ENCODE measurements at regions not wholly inside any gene's neighbourhood (a gene's known extent, or its start where the extent isn't known, plus 50 kb on each side); places are given as distances from the start of the nearest gene placed in this dataset.

DNA sequence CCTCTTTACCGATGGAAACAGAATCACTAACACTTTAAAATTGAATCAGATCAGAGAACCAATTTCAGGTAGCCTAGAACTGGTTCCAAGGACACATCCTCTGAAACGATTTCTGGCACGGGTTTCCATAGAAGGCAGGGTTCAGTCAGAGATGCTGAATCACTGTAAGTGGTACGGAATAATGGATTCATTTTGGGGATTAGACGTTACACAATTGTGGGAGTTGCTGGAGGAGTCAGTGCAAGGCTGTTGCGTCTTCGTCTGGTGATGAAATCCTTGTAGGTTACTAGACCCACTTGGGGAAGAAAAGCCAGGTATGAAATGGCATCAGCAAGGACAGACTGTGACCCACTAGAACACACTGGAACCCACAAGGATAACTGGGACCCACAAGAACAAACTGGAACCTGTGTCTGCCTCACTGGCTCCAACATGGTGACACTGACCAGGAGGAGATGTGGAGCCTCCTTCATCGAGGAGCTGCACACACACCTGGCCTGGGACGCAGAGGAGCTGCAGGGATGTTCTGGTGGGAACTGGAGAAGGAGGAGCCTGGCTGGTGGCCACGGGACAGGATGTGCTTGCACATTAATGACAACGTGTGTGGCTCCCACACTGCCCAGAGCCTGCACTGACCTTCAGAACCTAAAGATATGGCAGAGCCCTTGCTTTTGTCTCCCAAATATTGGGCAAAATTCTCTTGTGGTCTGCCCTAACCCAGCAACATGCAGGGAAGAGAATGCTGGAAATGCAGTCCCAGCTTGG, 105.1 kb downstream of the TRAPPC11 start:
- Histone ChIP-seq H3K27me3 (ENCODE audit: insufficient read depth, low read depth) (no peaks in the 10 kb centered on the region), H3K4me2 (no peak overlapping the region), H3F3A (ENCODE audit: insufficient read depth, low read depth) (no peaks in the 10 kb centered on the region), H2AFZ (no peak overlapping the region), H4K20me1 (ENCODE audit: insufficient read depth) (no peaks in the 10 kb centered on the region), H3K27ac (no peak overlapping the region), H3K4me1 (replicated peaks; ENCODE audit: insufficient read depth) (peaks cover 14% of the 10 kb centered on the region), H3K9me2 (ENCODE audit: insufficient read depth) (no peaks in the 10 kb centered on the region), H3K4me3 (no peak overlapping the region), H3K9me3 (ENCODE audit: insufficient read depth, low read depth) (no peaks in the 10 kb centered on the region), H3K79me2 (ENCODE audit: low read depth) (no peaks in the 10 kb centered on the region), H3K36me3 (ENCODE audit: low read depth) (no peaks in the 10 kb centered on the region)
- TF ChIP-seq, protein P1, sequence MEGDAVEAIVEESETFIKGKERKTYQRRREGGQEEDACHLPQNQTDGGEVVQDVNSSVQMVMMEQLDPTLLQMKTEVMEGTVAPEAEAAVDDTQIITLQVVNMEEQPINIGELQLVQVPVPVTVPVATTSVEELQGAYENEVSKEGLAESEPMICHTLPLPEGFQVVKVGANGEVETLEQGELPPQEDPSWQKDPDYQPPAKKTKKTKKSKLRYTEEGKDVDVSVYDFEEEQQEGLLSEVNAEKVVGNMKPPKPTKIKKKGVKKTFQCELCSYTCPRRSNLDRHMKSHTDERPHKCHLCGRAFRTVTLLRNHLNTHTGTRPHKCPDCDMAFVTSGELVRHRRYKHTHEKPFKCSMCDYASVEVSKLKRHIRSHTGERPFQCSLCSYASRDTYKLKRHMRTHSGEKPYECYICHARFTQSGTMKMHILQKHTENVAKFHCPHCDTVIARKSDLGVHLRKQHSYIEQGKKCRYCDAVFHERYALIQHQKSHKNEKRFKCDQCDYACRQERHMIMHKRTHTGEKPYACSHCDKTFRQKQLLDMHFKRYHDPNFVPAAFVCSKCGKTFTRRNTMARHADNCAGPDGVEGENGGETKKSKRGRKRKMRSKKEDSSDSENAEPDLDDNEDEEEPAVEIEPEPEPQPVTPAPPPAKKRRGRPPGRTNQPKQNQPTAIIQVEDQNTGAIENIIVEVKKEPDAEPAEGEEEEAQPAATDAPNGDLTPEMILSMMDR (conservative IDR thresholded peaks at IDR 0.05), result no peak
- TF ChIP-seq EZH2 (IDR thresholded peaks at IDR 0.05; ENCODE audit: low read depth), result no peak
- no TSS peak for BruUV-seq (replicated peaks)
- ChIA-PET CTCF (no interaction called here), POLR2A (ENCODE audit: unreplicated experiment) (no interaction called here)
- intact Hi-C loops (cut with micrococcal nuclease; ENCODE audit: unreplicated experiment), result no loop called here
- no peak for DNase-seq

DNA sequence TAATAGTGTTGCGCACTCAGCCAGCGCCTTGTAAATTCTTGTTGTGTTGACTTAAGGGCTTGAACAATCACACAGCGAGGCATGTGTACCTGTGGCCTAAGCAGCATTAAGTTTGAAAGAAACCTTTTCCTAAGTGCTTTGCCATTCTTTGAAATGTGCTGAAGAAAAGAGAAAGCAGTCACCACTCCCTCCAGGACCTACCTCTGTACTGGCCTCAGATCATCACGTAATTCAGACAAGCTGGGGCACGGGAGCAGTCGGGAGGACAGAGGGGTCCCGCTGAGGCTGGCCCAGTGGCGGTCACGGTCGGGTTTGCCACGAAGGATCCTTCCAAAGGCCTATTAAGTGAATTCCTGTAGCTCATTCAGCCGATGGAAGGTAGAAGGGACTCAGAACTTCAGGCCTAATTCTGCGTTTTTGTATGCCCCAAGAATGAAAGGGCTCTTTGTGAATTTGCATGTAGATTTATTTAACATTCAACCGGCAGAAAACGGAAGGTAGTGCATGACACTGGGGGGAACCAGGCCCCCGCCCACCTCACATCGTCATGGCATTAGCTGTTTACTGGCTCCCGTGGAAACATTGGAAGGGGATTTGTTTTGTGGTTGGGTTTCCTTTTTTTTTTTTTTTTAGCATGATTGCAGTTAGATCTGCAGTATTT, 106.3 kb downstream of the TRAPPC11 start:
- H3K9me2 ChIP-seq (ENCODE audit: insufficient read depth), result no peaks in the 10 kb centered on the region
- no TSS peak for BruUV-seq (replicated peaks)
- no peak for DNase-seq
- intact Hi-C loops (cut with micrococcal nuclease; ENCODE audit: unreplicated experiment), result no loop called here
- no peak overlapping the region for H2AFZ ChIP-seq
- no peaks in the 10 kb centered on the region for H3K9me3 ChIP-seq (ENCODE audit: insufficient read depth, low read depth)
- TF ChIP-seq, protein P1 (conservative IDR thresholded peaks at IDR 0.05), result no peak
- TF ChIP-seq EZH2 (IDR thresholded peaks at IDR 0.05; ENCODE audit: low read depth), result no peak
- ChIA-PET CTCF (no interaction called here), POLR2A (ENCODE audit: unreplicated experiment) (interaction anchor here (0.8 kb wide), 1 partner anchor 76 kb away, joined by 16 read pairs; no protein-coding TSS in a partner anchor)
- H3K27ac ChIP-seq, result no peak overlapping the region
- peaks cover 6% of the 10 kb centered on the region for H3K4me1 ChIP-seq (replicated peaks; ENCODE audit: insufficient read depth)
- no peak overlapping the region for H3K4me3 ChIP-seq
- no peaks in the 10 kb centered on the region for H3K79me2 ChIP-seq (ENCODE audit: low read depth)
- no peak overlapping the region for H3K4me2 ChIP-seq
- H3F3A ChIP-seq (ENCODE audit: insufficient read depth, low read depth), result no peaks in the 10 kb centered on the region
- H3K36me3 ChIP-seq (ENCODE audit: low read depth), result no peaks in the 10 kb centered on the region
- no peaks in the 10 kb centered on the region for H3K27me3 ChIP-seq (ENCODE audit: insufficient read depth, low read depth)
- H4K20me1 ChIP-seq (ENCODE audit: insufficient read depth), result no peaks in the 10 kb centered on the region

DNA sequence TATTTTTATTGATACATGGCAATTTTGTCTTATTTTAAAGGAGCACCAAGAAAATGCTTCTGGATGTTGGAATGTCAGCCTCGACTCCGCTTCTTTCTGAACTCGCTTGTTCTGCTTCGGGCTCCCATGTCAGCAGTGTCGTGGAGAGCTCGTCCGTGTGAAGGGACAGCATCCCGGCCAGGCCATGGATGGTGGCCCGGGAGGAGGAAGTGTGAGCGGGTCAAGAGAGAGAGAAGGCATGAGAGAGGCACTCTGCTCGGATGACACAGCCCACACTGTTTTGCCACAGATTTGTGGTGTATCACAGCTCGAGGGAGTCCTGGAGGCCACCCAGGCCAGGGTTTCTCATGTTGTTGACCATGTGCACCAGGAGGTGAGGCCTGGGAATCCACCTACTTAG, 107.0 kb downstream of the TRAPPC11 start:
- DNase-seq, result no peak
- H3K27ac ChIP-seq, result no peak overlapping the region
- no peaks in the 10 kb centered on the region for H3K36me3 ChIP-seq (ENCODE audit: low read depth)
- ChIA-PET POLR2A (ENCODE audit: unreplicated experiment) (no interaction called here), CTCF (no interaction called here)
- BruUV-seq (replicated peaks), result no TSS peak
- no peaks in the 10 kb centered on the region for H3K27me3 ChIP-seq (ENCODE audit: insufficient read depth, low read depth)
- no peak overlapping the region for H2AFZ ChIP-seq
- no peaks in the 10 kb centered on the region for H3F3A ChIP-seq (ENCODE audit: insufficient read depth, low read depth)
- no peak overlapping the region for H3K4me2 ChIP-seq
- no peak for TF ChIP-seq EZH2 (IDR thresholded peaks at IDR 0.05; ENCODE audit: low read depth)
- TF ChIP-seq, protein P1 (conservative IDR thresholded peaks at IDR 0.05), result no peak
- H3K9me3 ChIP-seq (ENCODE audit: insufficient read depth, low read depth), result no peaks in the 10 kb centered on the region
- H3K79me2 ChIP-seq (ENCODE audit: low read depth), result no peaks in the 10 kb centered on the region
- no peaks in the 10 kb centered on the region for H3K4me1 ChIP-seq (replicated peaks; ENCODE audit: insufficient read depth)
- no peaks in the 10 kb centered on the region for H3K9me2 ChIP-seq (ENCODE audit: insufficient read depth)
- intact Hi-C loops (cut with micrococcal nuclease; ENCODE audit: unreplicated experiment), result no loop called here
- H4K20me1 ChIP-seq (ENCODE audit: insufficient read depth), result no peaks in the 10 kb centered on the region
- H3K4me3 ChIP-seq, result no peak overlapping the region

Measured in PC-9 (cell line).